ENCODE measurements at regions not wholly inside any gene's neighbourhood (a gene's known extent, or its start where the extent isn't known, plus 50 kb on each side); places are given as distances from the start of the nearest gene placed in this dataset.

DNA sequence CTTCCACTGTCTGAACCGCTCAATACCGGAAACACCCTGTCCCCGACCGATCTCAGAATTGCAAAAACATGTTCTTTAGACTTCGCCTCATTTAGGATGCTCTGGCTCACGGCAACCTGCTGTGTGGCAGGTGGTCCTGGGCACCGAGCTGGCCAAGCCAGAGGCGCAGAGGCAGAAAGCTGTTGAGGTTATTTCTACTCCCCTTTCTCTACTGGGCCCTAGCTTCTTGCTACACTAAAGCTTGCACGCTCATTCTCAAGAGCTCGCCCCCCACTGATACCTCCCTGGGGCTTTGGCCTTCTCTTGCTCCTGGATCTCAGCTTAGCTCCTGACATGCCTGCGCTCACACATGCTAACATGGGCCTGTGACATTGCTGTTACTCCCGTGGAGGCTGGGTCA is 417.4 kb downstream of the LPIN1 start:
- Mint-ChIP-seq H3K36me3 (no peaks in the 10 kb centered on the region), H3K27ac (peak overlapping the region; percentile 80), H3K9me3 (no peaks in the 10 kb centered on the region), H3K27me3 (ENCODE audit: insufficient read depth, low read depth) (no peaks in the 10 kb centered on the region), H3K4me3 (no peak overlapping the region), H3K4me1 (peaks cover 6% of the 10 kb centered on the region)
- Histone ChIP-seq H3K4me2 (no peak overlapping the region), H2AFZ (replicated peaks) (no peak overlapping the region), H3F3A (ENCODE audit: low read depth) (no peaks in the 10 kb centered on the region), H3K27me3 (no peaks in the 10 kb centered on the region), H3K79me2 (ENCODE audit: low read depth) (no peaks in the 10 kb centered on the region), H3K4me3 (no peak overlapping the region), H3K27ac (no peak overlapping the region), H4K20me1 (ENCODE audit: low read depth) (no peaks in the 10 kb centered on the region), H3K4me1 (peaks cover 10% of the 10 kb centered on the region), H3K36me3 (no peaks in the 10 kb centered on the region), H3K9ac (no peak overlapping the region), H3K9me3 (ENCODE audit: low read depth) (no peaks in the 10 kb centered on the region)
- TF ChIP-seq EZH2 (IDR thresholded peaks at IDR 0.05) (no peak), EZH2phosphoT487 (IDR thresholded peaks at IDR 0.05) (no peak)
- TF ChIP-seq, protein P1, sequence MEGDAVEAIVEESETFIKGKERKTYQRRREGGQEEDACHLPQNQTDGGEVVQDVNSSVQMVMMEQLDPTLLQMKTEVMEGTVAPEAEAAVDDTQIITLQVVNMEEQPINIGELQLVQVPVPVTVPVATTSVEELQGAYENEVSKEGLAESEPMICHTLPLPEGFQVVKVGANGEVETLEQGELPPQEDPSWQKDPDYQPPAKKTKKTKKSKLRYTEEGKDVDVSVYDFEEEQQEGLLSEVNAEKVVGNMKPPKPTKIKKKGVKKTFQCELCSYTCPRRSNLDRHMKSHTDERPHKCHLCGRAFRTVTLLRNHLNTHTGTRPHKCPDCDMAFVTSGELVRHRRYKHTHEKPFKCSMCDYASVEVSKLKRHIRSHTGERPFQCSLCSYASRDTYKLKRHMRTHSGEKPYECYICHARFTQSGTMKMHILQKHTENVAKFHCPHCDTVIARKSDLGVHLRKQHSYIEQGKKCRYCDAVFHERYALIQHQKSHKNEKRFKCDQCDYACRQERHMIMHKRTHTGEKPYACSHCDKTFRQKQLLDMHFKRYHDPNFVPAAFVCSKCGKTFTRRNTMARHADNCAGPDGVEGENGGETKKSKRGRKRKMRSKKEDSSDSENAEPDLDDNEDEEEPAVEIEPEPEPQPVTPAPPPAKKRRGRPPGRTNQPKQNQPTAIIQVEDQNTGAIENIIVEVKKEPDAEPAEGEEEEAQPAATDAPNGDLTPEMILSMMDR (IDR thresholded peaks at IDR 0.05): no peak
- DNase-seq (ENCODE audit: low spot score): no peak

DNA sequence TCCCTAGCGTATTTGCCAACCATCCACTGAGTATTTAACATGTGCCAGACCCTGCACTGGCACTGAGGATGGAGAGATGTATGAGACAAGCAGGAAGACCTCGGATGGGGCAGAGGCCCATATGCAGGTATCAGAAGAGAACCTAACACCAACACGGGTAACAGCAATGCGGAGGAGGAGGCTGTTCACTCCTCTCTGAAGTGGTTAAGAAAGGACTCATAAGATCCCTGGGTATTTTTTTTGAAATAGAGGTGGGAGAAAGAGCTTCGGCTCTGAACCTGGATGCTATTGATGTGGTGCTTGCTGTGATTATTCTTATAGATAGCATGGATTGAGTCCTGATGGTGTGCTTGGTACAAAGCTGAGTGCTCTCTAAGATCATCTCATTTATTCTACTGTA is 418.3 kb downstream of the LPIN1 start:
- Histone ChIP-seq H3K4me2 (no peak overlapping the region), H3K79me2 (ENCODE audit: low read depth) (no peaks in the 10 kb centered on the region), H3K9me3 (ENCODE audit: low read depth) (no peaks in the 10 kb centered on the region), H3K4me3 (no peak overlapping the region), H4K20me1 (ENCODE audit: low read depth) (no peaks in the 10 kb centered on the region), H3K27me3 (no peaks in the 10 kb centered on the region), H3K27ac (no peak overlapping the region), H3F3A (ENCODE audit: low read depth) (no peaks in the 10 kb centered on the region), H2AFZ (replicated peaks) (no peak overlapping the region), H3K9ac (no peak overlapping the region), H3K4me1 (peaks cover 13% of the 10 kb centered on the region), H3K36me3 (no peaks in the 10 kb centered on the region)
- Mint-ChIP-seq H3K27ac (no peak overlapping the region), H3K4me3 (no peak overlapping the region), H3K4me1 (peaks cover 14% of the 10 kb centered on the region), H3K36me3 (no peaks in the 10 kb centered on the region), H3K27me3 (ENCODE audit: insufficient read depth, low read depth) (no peaks in the 10 kb centered on the region), H3K9me3 (no peaks in the 10 kb centered on the region)
- DNase-seq (ENCODE audit: low spot score): no peak
- no peak for TF ChIP-seq EZH2 (IDR thresholded peaks at IDR 0.05)
- TF ChIP-seq EZH2phosphoT487 (IDR thresholded peaks at IDR 0.05): no peak
- TF ChIP-seq, protein P1 (IDR thresholded peaks at IDR 0.05): no peak

DNA sequence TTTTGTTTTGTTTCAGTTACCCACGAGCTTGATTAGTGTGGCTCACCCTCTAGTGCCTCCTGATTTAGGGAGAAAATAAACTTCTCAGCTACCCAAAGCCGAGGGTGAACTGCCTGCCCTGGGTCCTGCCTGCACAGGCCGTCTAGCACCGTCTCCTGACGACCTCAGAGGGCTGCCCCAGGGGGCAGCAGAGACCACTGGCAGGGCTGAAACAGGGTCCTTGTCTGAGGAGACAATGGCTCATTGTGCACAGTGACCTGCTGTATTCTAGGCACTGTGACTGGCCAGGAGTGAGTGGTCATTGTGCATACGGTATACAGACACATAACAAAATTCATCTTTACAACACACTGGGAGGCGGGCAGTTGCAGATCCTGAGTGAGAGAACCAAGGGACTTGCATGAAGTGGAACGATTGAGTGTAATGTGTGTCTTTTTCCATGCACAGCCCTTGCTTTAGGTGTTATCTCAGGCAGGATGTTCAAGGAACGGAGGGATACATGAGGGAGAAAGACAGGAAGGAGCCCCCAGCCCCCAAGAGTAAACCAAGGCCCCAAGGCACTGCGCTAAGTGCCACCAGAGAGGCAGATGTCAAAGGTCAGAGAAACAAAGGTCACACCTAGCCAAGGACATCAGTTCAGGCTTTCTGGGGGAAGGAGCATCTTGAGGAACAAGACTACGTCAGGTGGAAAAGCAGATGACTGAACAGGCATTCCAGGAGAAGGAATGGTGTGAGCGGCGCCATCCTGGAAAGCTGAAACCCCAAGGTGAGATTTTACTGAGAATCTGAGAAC is 421.3 kb downstream of the LPIN1 start:
- no peak for TF ChIP-seq EZH2 (IDR thresholded peaks at IDR 0.05)
- TF ChIP-seq, protein P1 (IDR thresholded peaks at IDR 0.05): peak; percentile 60
- Histone ChIP-seq H2AFZ (replicated peaks) (peak overlapping the region; percentile 60), H3K27me3 (no peaks in the 10 kb centered on the region), H3K27ac (no peak overlapping the region), H3K9me3 (ENCODE audit: low read depth) (no peaks in the 10 kb centered on the region), H3K4me1 (peaks cover 17% of the 10 kb centered on the region), H3F3A (ENCODE audit: low read depth) (no peaks in the 10 kb centered on the region), H3K36me3 (no peaks in the 10 kb centered on the region), H3K4me3 (no peak overlapping the region), H3K4me2 (no peak overlapping the region), H4K20me1 (ENCODE audit: low read depth) (no peaks in the 10 kb centered on the region), H3K79me2 (ENCODE audit: low read depth) (no peaks in the 10 kb centered on the region), H3K9ac (no peak overlapping the region)
- no peak overlapping the region for H3K4me3 Mint-ChIP-seq
- no peaks in the 10 kb centered on the region for H3K27me3 Mint-ChIP-seq (ENCODE audit: insufficient read depth, low read depth)
- no peaks in the 10 kb centered on the region for H3K9me3 Mint-ChIP-seq
- peaks cover 20% of the 10 kb centered on the region for H3K4me1 Mint-ChIP-seq
- no peaks in the 10 kb centered on the region for H3K36me3 Mint-ChIP-seq
- peak; percentile 78 for DNase-seq (ENCODE audit: low spot score)
- H3K27ac Mint-ChIP-seq: no peak overlapping the region
